Epithelial cell of proximal tubule (primary cell): ENCODE measurements at regions not wholly inside any gene's neighbourhood (a gene's known extent, or its start where the extent isn't known, plus 50 kb on each side); places are given as distances from the start of the nearest gene placed in this dataset.

Source experiments
- DNase-seq: peaks from one replicate; pipeline ENCODE4 v3.0.0-alpha.2; 2011; ENCODE audit warnings: low read depth
- H3K4me3 ChIP-seq: 2 replicates; pipeline ENCODE4 v1.5.1; 2011; ENCODE audit warnings: low read depth, mild to moderate bottlenecking, low read length
- CTCF ChIP-seq: conservative IDR thresholded peaks from 2 replicates; pipeline ENCODE4 v1.5.1; 2012; ENCODE audit warnings: low read depth, mild to moderate bottlenecking, low read length

- no peak overlapping the region for H3K4me3 ChIP-seq
- DNase-seq = no peak
- no peak for TF ChIP-seq CTCF
These were observed 63.7 kb upstream of the RUFY1 start for GRCh38 chr5:179486596-179487051.

GRCh38 chr5:179485845-179486575 is 64.3 kb upstream of the RUFY1 start:
- H3K4me3 ChIP-seq = no peak overlapping the region
- no peak for DNase-seq
- no peak for TF ChIP-seq CTCF

- H3K4me3 ChIP-seq = no peak overlapping the region
- DNase-seq = no peak
- no peak for TF ChIP-seq CTCF
These were observed 65.6 kb upstream of the RUFY1 start for GRCh38 chr5:179484761-179485160.

- TF ChIP-seq CTCF = no peak
- DNase-seq = no peak
- H3K4me3 ChIP-seq = no peak overlapping the region
These were observed 66.2 kb upstream of the RUFY1 start for GRCh38 chr5:179484201-179484600.

GRCh38 chr5:179478624-179479023 is 71.7 kb upstream of the RUFY1 start:
- no peak for TF ChIP-seq CTCF
- DNase-seq = no peak
- H3K4me3 ChIP-seq = no peak overlapping the region

- H3K4me3 ChIP-seq = no peak overlapping the region
- no peak for DNase-seq
- no peak for TF ChIP-seq CTCF
These were observed 75.1 kb upstream of the RUFY1 start for GRCh38 chr5:179475208-179475751.

GRCh38 chr5:179472641-179473040 is 77.7 kb upstream of the RUFY1 start:
- DNase-seq = no peak
- no peak overlapping the region for H3K4me3 ChIP-seq
- TF ChIP-seq CTCF = no peak
